ENCODE measurements at regions not wholly inside any gene's neighbourhood (a gene's known extent, or its start where the extent isn't known, plus 50 kb on each side); places are given as distances from the start of the nearest gene placed in this dataset.

DNA sequence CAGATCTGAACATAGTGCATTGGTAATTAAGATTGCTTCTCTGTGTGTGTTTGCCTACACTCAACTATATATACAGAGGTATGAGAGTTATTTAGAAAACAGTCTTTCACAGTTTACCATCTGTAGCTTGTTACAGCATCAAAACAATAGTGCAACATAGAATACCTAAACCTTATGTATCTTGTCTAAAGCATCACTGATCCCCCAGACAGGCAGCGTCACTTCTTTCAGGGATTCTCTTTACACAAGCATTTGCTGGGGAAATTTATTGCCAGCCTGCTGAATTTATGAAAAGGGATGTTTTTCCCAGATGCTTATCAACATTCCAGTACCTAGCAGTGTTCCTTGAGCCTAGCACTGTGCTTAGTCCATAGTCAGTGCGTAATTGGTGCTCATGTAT, 195.8 kb upstream of the COL8A1 start:
- Mint-ChIP-seq H3K27me3 (ENCODE audit: low read depth) (no peaks in the 10 kb centered on the region), H3K36me3 (ENCODE audit: low read depth) (no peaks in the 10 kb centered on the region), H3K9me3 (no peaks in the 10 kb centered on the region), H3K27ac (no peak overlapping the region), H3K4me3 (ENCODE audit: low read depth) (no peak overlapping the region), H3K4me1 (ENCODE audit: low read depth) (no peaks in the 10 kb centered on the region)
- intact Hi-C loops (cut with micrococcal nuclease): no loop called here
- no peak for DNase-seq (ENCODE audit: low spot score)

DNA sequence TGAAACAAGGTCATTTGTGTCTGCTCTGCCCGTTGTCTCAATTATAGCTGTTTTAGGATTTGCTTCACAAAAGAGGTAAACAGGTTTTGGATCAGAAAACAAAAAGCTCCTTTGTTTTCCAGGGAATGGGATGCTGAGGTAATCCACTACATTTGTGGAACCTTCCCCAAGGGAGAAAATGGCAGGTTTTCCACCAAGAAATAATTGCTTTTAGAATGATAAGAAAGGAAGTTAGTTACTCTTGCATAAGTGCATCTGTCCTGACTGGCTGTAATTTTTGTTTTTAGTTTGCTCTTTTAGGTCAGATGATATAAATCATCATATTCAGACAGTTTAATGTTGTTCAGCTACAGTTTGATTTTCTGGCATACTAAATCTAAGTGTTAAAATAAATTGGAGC, 198.5 kb upstream of the COL8A1 start:
- Mint-ChIP-seq H3K9me3 (no peaks in the 10 kb centered on the region), H3K4me3 (ENCODE audit: low read depth) (no peak overlapping the region), H3K36me3 (ENCODE audit: low read depth) (no peaks in the 10 kb centered on the region), H3K4me1 (ENCODE audit: low read depth) (no peaks in the 10 kb centered on the region), H3K27ac (no peak overlapping the region), H3K27me3 (ENCODE audit: low read depth) (no peaks in the 10 kb centered on the region)
- intact Hi-C loops (cut with micrococcal nuclease): no loop called here
- DNase-seq (ENCODE audit: low spot score): no peak

DNA sequence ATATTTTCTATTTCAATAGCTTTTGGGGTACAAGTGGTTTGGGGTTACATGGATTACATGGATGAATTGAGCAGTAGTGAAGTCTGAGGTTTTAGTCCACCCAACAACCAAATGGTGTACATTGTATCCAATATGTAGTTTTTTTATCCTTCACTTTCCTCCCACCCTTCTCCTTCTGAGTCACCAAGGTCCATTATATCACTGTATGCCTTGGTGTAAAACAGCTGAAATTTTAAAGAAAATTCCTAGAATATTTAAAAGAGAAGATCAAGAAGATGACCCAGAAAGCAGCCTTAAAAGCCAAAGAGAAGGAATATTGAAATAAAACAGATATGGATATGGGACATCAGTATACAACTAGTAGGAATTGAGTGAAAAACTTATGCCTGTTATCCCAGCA, 204.2 kb upstream of the COL8A1 start:
- intact Hi-C loops (cut with micrococcal nuclease): no loop called here
- DNase-seq (ENCODE audit: low spot score): no peak
- H3K4me3 Mint-ChIP-seq (ENCODE audit: low read depth): no peak overlapping the region
- H3K27ac Mint-ChIP-seq: no peak overlapping the region
- no peaks in the 10 kb centered on the region for H3K27me3 Mint-ChIP-seq (ENCODE audit: low read depth)
- H3K9me3 Mint-ChIP-seq: no peaks in the 10 kb centered on the region
- no peaks in the 10 kb centered on the region for H3K4me1 Mint-ChIP-seq (ENCODE audit: low read depth)
- H3K36me3 Mint-ChIP-seq (ENCODE audit: low read depth): no peaks in the 10 kb centered on the region

DNA sequence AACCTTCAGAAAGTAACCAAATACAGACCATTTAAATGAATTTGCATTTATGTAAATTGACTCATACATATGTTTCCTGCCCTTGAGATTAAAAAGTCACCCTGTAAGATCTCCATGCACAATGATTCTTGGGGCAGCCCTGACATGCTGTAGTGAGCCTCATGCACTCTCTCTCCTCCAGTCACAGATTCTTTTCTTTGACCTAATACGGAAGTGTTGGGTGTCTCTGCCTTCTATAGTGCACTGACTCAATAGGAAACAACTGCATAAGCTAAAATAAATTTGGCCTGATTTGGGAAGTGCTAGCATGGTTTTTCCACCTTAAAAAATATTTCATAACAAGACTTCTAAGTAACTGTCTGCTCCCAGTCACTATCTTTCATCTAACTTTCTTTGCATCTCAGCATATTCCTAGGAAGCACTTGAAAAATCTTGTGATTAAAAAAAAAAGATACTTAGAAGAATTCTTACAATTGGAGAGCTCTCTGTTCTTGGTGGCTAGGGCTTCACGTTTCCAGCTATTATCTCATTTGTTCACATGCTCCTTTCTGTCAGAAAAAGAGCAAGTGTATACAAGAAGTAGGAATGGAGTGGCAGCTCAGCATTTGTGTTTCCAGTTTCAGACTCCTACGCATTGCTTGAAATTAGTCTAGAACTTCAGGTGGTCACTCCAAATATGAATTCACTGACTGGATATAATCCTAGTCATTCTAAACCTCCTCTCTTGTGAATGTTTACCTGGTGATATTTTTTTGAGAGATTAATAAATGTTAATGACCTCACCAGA, 207.9 kb upstream of the COL8A1 start:
- Mint-ChIP-seq H3K27ac (no peak overlapping the region), H3K9me3 (no peaks in the 10 kb centered on the region), H3K4me3 (ENCODE audit: low read depth) (no peak overlapping the region), H3K4me1 (ENCODE audit: low read depth) (no peaks in the 10 kb centered on the region), H3K36me3 (ENCODE audit: low read depth) (no peaks in the 10 kb centered on the region), H3K27me3 (ENCODE audit: low read depth) (no peaks in the 10 kb centered on the region)
- no peak for DNase-seq (ENCODE audit: low spot score)
- intact Hi-C loops (cut with micrococcal nuclease): no loop called here

DNA sequence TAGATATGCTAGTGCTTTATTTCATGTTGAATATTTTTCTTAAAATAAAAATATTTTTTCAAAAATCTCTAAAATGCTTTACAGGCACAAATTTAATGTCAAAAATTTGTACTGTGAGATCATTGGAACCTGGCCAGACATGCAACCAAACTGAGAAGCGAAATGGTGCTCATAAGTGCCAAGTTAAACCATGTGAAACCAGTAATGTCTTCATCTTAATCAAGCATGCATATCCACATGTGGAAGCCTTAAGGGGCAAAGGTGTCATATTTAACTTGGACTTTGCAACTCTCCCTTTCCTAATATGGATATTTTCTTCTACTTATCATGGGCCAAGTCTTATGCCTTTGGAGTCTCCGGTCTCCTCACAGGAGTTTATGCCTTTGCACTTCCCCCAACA, 208.9 kb upstream of the COL8A1 start:
- H3K36me3 Mint-ChIP-seq (ENCODE audit: low read depth): no peaks in the 10 kb centered on the region
- H3K27me3 Mint-ChIP-seq (ENCODE audit: low read depth): no peaks in the 10 kb centered on the region
- DNase-seq (ENCODE audit: low spot score): no peak
- H3K4me3 Mint-ChIP-seq (ENCODE audit: low read depth): no peak overlapping the region
- no peaks in the 10 kb centered on the region for H3K4me1 Mint-ChIP-seq (ENCODE audit: low read depth)
- no peaks in the 10 kb centered on the region for H3K9me3 Mint-ChIP-seq
- H3K27ac Mint-ChIP-seq: no peak overlapping the region
- intact Hi-C loops (cut with micrococcal nuclease): no loop called here

DNA sequence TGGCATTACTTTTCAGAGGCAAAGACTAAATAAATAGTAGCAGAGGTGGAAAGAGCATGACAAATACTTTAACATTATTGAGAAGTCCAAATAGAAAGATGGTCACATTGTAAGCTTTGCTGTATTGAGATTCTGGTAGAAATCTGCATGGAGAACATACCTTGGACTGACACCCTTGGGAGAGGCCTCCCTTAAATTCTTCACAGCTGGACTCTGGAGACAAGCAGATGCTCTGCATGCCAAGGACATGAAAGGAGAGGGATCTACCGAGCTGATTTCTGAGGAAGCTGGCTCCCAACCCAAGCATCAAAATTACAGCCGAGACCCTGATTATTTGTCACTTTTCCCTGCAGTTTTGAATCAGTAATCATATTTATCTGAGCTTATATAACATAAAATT, 212.5 kb upstream of the COL8A1 start:
- Mint-ChIP-seq H3K36me3 (ENCODE audit: low read depth) (no peaks in the 10 kb centered on the region), H3K27ac (no peak overlapping the region), H3K9me3 (no peaks in the 10 kb centered on the region), H3K4me1 (ENCODE audit: low read depth) (no peaks in the 10 kb centered on the region), H3K4me3 (ENCODE audit: low read depth) (no peak overlapping the region), H3K27me3 (ENCODE audit: low read depth) (no peaks in the 10 kb centered on the region)
- no peak for DNase-seq (ENCODE audit: low spot score)
- intact Hi-C loops (cut with micrococcal nuclease): no loop called here

DNA sequence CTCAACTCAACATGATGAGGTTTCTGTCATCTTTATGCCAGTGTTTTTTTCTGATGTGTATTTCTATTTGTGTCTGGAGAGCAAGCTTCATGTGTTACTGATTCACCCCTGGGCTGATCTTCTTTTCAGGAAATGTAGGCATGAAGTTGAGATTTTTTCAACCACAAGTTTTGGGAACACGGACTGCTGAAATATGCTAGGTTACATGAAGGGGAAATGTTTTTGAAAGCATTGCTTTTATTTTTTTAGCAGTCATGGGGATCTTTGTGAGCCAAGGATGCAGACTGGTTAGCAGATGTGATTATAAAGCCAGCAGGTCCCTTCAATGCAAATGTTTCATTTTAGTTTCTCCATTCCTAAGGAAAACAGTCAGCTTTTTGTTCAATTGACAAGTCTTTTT, 219.3 kb upstream of the COL8A1 start:
- H3K4me1 Mint-ChIP-seq (ENCODE audit: low read depth): no peaks in the 10 kb centered on the region
- no peaks in the 10 kb centered on the region for H3K27me3 Mint-ChIP-seq (ENCODE audit: low read depth)
- no peak overlapping the region for H3K4me3 Mint-ChIP-seq (ENCODE audit: low read depth)
- intact Hi-C loops (cut with micrococcal nuclease): no loop called here
- no peak overlapping the region for H3K27ac Mint-ChIP-seq
- H3K9me3 Mint-ChIP-seq: no peaks in the 10 kb centered on the region
- H3K36me3 Mint-ChIP-seq (ENCODE audit: low read depth): no peaks in the 10 kb centered on the region
- DNase-seq (ENCODE audit: low spot score): no peak

DNA sequence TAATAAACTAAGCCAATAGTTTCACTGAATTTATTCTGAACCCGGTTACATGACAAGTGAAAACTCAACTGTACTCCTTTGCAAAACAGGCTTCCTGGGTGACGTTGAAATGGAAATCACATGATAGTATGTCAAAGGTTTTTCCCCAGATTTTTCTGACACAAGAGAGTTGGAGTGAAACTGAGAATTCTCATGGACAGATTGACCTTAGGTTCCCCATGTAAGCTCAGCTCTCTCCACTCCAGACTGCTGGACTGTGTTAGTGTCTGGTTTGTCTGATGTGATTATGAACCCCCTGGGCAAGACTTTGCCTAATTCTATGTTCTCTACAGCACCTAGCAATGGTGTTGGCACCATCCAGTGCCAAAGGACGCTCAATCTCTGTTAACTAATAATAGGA, 219.7 kb upstream of the COL8A1 start:
- no peak overlapping the region for H3K27ac Mint-ChIP-seq
- H3K4me3 Mint-ChIP-seq (ENCODE audit: low read depth): no peak overlapping the region
- no peaks in the 10 kb centered on the region for H3K27me3 Mint-ChIP-seq (ENCODE audit: low read depth)
- no peaks in the 10 kb centered on the region for H3K9me3 Mint-ChIP-seq
- DNase-seq (ENCODE audit: low spot score): no peak
- H3K4me1 Mint-ChIP-seq (ENCODE audit: low read depth): no peaks in the 10 kb centered on the region
- intact Hi-C loops (cut with micrococcal nuclease): no loop called here
- H3K36me3 Mint-ChIP-seq (ENCODE audit: low read depth): no peaks in the 10 kb centered on the region

DNA sequence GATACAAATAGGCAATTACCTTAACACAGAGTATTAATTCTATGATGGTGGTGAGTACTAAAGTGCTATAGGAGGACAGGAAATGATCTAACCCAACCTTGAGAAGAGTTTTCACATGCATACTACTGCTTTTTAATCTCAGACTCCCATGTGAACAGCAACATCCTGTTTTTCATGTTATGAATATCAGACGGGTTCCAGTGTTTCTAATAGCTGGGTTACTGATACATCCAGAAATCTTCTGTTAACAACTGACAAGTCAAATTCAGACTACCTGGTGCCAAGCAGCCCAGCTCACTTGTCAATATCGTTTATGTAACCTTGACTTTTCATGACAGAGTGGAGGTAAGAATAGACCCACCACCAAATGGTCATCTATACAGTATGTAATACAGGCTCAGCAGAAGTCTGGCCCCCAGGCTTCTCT, 220.2 kb upstream of the COL8A1 start:
- Mint-ChIP-seq H3K4me3 (ENCODE audit: low read depth) (no peak overlapping the region), H3K4me1 (ENCODE audit: low read depth) (no peaks in the 10 kb centered on the region), H3K36me3 (ENCODE audit: low read depth) (no peaks in the 10 kb centered on the region), H3K27ac (no peak overlapping the region), H3K9me3 (no peaks in the 10 kb centered on the region), H3K27me3 (ENCODE audit: low read depth) (no peaks in the 10 kb centered on the region)
- DNase-seq (ENCODE audit: low spot score): no peak
- intact Hi-C loops (cut with micrococcal nuclease): no loop called here

DNA sequence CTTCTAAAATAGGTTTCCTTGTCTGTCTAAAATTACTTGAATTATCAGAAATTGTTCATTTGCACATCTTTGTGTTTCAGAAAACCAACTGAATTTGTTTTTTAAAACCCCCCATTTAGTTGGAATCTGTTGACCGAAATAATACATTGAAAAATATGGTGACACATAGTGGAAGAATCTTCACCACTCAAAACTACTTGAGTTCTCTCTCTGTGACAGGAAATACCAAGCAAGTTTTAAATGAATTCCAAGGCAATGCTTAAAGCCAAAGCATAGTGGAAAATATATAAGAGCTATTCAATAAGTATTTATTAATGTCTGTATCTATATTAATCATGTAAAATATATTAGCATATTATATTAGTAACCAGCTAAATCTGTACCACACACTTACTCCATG, 224.9 kb upstream of the COL8A1 start:
- Mint-ChIP-seq H3K4me1 (ENCODE audit: low read depth) (no peaks in the 10 kb centered on the region), H3K27me3 (ENCODE audit: low read depth) (no peaks in the 10 kb centered on the region), H3K27ac (no peak overlapping the region), H3K4me3 (ENCODE audit: low read depth) (no peak overlapping the region), H3K36me3 (ENCODE audit: low read depth) (no peaks in the 10 kb centered on the region), H3K9me3 (no peaks in the 10 kb centered on the region)
- intact Hi-C loops (cut with micrococcal nuclease): no loop called here
- no peak for DNase-seq (ENCODE audit: low spot score)

DNA sequence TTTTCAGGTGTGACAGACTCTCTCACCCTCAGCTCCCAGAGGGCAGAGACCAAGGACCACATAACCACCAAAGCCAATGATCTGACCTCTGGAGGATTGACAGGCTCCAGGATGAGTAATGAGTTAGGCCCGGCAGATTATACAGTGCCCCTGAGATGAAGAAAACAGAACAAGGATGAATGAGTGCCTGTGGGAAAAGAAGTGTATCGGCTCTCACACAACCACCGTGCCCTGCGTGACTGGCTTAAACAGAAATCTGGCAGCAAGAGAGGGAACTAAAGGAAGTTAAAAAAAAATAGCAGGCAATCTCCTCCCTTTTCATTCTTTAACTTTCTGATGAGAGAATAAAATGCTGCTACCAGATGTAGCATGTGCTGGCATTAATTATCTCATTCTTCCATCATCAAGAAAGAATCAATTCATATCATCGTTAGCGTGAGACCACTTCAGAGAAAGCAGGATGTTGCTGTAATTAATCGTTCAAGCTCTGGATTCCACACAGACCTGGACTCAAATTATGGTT, 227.5 kb upstream of the COL8A1 start:
- Mint-ChIP-seq H3K36me3 (ENCODE audit: low read depth) (no peaks in the 10 kb centered on the region), H3K4me3 (ENCODE audit: low read depth) (no peak overlapping the region), H3K27ac (no peak overlapping the region), H3K27me3 (ENCODE audit: low read depth) (no peaks in the 10 kb centered on the region), H3K9me3 (no peaks in the 10 kb centered on the region), H3K4me1 (ENCODE audit: low read depth) (no peaks in the 10 kb centered on the region)
- intact Hi-C loops (cut with micrococcal nuclease): no loop called here
- no peak for DNase-seq (ENCODE audit: low spot score)

DNA sequence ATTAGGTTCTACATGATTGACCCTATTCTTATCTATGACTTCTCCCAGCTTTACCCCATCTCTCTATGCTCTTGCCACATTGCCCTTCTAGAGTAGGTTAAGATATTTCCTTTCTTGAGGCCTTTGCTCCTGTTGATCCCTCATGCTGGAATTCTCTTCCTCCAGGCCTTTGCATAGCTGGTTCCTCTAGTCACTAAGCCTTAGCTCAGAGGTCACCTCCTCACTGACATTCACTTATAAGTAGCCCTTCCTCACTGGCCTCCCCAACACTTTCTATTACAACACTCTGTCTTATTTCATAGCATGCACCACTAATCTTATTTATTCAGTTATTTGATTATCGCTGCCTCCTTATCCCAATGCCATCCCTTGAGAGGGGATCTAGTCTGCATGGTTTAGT, 228.4 kb upstream of the COL8A1 start:
- no peak overlapping the region for H3K4me3 Mint-ChIP-seq (ENCODE audit: low read depth)
- no peaks in the 10 kb centered on the region for H3K4me1 Mint-ChIP-seq (ENCODE audit: low read depth)
- no peaks in the 10 kb centered on the region for H3K36me3 Mint-ChIP-seq (ENCODE audit: low read depth)
- no peaks in the 10 kb centered on the region for H3K9me3 Mint-ChIP-seq
- no peak for DNase-seq (ENCODE audit: low spot score)
- H3K27ac Mint-ChIP-seq: no peak overlapping the region
- intact Hi-C loops (cut with micrococcal nuclease): no loop called here
- H3K27me3 Mint-ChIP-seq (ENCODE audit: low read depth): no peaks in the 10 kb centered on the region

DNA sequence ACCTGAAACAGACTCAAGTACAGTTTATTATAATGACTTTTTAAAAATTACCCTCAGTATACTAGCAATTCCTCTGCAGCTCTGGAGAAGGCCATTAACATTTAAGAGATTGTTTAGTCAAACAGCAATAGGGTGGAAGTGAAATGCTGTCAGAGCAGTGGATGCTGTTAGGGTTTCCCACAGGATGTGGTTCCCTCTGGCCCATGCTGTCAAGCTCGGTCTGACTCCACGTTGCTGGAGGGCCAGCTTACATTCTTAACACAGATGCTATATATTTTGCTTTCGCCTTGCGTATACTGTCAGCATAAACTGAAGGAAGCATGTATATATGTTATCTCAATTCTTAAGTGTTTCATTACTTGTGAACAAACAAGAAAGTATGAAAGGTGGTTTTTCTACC, 231.1 kb upstream of the COL8A1 start:
- Mint-ChIP-seq H3K27me3 (ENCODE audit: low read depth) (no peaks in the 10 kb centered on the region), H3K4me1 (ENCODE audit: low read depth) (no peaks in the 10 kb centered on the region), H3K27ac (no peak overlapping the region), H3K9me3 (no peaks in the 10 kb centered on the region), H3K4me3 (ENCODE audit: low read depth) (no peak overlapping the region), H3K36me3 (ENCODE audit: low read depth) (no peaks in the 10 kb centered on the region)
- no peak for DNase-seq (ENCODE audit: low spot score)
- intact Hi-C loops (cut with micrococcal nuclease): no loop called here

DNA sequence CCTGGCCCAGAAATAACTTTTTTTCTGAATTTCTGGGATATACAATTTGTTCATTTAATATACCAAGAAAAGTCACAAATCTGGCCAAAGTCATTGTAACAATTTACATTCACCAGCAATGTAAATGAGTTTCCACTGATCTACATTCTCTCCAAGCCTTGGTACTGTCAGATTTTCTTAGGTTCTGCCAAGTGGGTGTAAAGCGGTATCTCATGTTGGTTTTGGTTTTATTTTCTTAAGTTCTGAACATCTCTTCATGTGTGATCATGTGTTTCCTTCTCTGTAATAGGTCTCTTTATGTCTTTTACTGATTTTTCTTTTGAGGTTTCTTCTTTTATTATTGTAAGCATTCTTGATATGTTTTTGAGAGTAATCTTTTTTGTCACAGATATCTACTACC, 235.6 kb upstream of the COL8A1 start:
- no peaks in the 10 kb centered on the region for H3K36me3 Mint-ChIP-seq (ENCODE audit: low read depth)
- no peak overlapping the region for H3K27ac Mint-ChIP-seq
- intact Hi-C loops (cut with micrococcal nuclease): no loop called here
- no peaks in the 10 kb centered on the region for H3K27me3 Mint-ChIP-seq (ENCODE audit: low read depth)
- DNase-seq (ENCODE audit: low spot score): no peak
- H3K4me1 Mint-ChIP-seq (ENCODE audit: low read depth): no peaks in the 10 kb centered on the region
- peaks cover 15% of the 10 kb centered on the region for H3K9me3 Mint-ChIP-seq
- no peak overlapping the region for H3K4me3 Mint-ChIP-seq (ENCODE audit: low read depth)

All from activated T-helper 2 cell treated with anti-CD3 and anti-CD28 coated beads, Interferon-gamma antibody, Interleukin-2, Interleukin-4, amounts not matched to agents 10 μg/mL and 5 μg/mL and 100 μg/mL, durations not matched to agents 14 hours and 24 hours and 36 hours (primary cell).